ENCODE measurements at regions not wholly inside any gene's neighbourhood (a gene's known extent, or its start where the extent isn't known, plus 50 kb on each side); places are given as distances from the start of the nearest gene placed in this dataset.

DNA sequence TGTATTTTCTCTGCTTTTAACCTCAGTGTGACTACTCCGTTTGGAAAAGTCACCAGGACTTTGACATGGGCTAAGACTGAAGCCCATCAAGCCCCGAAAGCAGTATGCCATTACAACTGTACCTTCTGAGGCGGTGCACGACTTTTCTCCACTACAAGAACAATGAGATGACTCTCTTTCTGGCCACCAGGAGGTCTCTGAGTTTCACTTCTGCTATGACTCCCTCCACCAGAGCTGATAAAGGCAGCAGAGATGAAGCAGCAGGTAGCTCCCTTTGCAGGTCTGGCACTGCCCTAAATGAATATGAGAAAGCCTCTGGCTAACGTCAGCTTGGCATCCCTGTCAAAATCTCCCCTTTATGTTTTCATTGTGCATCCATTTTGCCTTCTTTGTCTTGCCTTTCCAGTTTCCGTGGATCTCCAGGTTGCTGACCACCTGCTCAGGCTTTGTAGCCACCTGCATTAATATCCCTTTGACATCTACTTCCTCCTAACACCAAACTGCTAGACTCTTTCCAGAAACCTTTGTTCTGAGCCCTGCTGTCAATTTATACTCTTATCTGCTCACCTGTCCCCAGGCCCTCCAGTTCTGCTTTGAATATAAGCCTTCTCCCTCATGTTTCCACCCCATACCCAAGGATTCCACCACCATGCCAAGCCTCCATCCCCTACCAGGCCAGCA lies 221.7 kb downstream of the ZNF608 start (continued):
- TF ChIP-seq REST (IDR thresholded peaks at IDR 0.05; ENCODE audit: borderline replicate concordance) (peak; percentile 44; the same call in 1 of the 2 replicates), REST (CRISPR knock-in tag; IDR thresholded peaks at IDR 0.05; ENCODE audit: low read depth) (no peak), SMC3 (conservative IDR thresholded peaks at IDR 0.05; ENCODE audit: insufficient read depth, low read depth, low read length) (0 out of 2 replicates have a peak, but pooled peaks have one; percentile 15), TGIF2 (CRISPR knock-in tag; IDR thresholded peaks at IDR 0.05) (no peak), KDM5B (IDR thresholded peaks at IDR 0.05; ENCODE audit: insufficient replicate concordance, low read depth, low read length) (no peak)
- TF ChIP-seq, protein P1, sequence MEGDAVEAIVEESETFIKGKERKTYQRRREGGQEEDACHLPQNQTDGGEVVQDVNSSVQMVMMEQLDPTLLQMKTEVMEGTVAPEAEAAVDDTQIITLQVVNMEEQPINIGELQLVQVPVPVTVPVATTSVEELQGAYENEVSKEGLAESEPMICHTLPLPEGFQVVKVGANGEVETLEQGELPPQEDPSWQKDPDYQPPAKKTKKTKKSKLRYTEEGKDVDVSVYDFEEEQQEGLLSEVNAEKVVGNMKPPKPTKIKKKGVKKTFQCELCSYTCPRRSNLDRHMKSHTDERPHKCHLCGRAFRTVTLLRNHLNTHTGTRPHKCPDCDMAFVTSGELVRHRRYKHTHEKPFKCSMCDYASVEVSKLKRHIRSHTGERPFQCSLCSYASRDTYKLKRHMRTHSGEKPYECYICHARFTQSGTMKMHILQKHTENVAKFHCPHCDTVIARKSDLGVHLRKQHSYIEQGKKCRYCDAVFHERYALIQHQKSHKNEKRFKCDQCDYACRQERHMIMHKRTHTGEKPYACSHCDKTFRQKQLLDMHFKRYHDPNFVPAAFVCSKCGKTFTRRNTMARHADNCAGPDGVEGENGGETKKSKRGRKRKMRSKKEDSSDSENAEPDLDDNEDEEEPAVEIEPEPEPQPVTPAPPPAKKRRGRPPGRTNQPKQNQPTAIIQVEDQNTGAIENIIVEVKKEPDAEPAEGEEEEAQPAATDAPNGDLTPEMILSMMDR (IDR thresholded peaks at IDR 0.05 in 2 of 3, conservative IDR thresholded peaks at IDR 0.05 in 1 of 3; ENCODE audit: insufficient read depth in 2 of 3, low read depth in 1 of 3, low read length in 3 of 3) = peak; percentile 25 to 38 (median 38); a peak in 3 of 6 replicates

All from K562 (cell line).